ENCODE measurements at regions not wholly inside any gene's neighbourhood (a gene's known extent, or its start where the extent isn't known, plus 50 kb on each side); places are given as distances from the start of the nearest gene placed in this dataset.

GRCh38 chr7:114822844-114823243, 99.0 kb upstream of the MDFIC start:
- TF ChIP-seq, protein P1, sequence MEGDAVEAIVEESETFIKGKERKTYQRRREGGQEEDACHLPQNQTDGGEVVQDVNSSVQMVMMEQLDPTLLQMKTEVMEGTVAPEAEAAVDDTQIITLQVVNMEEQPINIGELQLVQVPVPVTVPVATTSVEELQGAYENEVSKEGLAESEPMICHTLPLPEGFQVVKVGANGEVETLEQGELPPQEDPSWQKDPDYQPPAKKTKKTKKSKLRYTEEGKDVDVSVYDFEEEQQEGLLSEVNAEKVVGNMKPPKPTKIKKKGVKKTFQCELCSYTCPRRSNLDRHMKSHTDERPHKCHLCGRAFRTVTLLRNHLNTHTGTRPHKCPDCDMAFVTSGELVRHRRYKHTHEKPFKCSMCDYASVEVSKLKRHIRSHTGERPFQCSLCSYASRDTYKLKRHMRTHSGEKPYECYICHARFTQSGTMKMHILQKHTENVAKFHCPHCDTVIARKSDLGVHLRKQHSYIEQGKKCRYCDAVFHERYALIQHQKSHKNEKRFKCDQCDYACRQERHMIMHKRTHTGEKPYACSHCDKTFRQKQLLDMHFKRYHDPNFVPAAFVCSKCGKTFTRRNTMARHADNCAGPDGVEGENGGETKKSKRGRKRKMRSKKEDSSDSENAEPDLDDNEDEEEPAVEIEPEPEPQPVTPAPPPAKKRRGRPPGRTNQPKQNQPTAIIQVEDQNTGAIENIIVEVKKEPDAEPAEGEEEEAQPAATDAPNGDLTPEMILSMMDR (IDR thresholded peaks at IDR 0.05), result no peak

- TF ChIP-seq, protein P1 (IDR thresholded peaks at IDR 0.05), result no peak
Measured at GRCh38 chr7:114823290-114823689, 98.6 kb upstream of the MDFIC start.

- TF ChIP-seq, protein P1 (IDR thresholded peaks at IDR 0.05), result no peak
Measured at GRCh38 chr7:114825423-114825951, 96.4 kb upstream of the MDFIC start.

DNA sequence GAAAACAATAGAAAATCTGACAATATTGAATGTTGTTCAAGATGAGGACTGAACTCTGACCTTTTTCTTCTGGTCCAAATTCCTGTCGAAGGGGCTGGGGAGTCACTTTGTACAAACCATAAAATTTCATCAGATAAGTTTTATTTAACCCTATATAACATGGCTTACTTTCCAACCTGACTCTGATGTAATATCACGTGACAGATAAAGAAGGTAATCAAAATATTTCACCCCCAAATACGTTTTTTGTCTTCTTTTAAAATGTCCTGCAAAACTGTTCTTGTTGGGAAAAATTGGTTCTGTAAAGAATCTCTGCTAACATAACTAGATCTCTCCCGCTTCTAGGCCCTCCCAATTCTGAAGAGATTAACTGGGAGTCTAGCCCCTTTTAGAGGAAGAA, 90.9 kb upstream of the MDFIC start:
- TF ChIP-seq, protein P1 (IDR thresholded peaks at IDR 0.05), result no peak

DNA sequence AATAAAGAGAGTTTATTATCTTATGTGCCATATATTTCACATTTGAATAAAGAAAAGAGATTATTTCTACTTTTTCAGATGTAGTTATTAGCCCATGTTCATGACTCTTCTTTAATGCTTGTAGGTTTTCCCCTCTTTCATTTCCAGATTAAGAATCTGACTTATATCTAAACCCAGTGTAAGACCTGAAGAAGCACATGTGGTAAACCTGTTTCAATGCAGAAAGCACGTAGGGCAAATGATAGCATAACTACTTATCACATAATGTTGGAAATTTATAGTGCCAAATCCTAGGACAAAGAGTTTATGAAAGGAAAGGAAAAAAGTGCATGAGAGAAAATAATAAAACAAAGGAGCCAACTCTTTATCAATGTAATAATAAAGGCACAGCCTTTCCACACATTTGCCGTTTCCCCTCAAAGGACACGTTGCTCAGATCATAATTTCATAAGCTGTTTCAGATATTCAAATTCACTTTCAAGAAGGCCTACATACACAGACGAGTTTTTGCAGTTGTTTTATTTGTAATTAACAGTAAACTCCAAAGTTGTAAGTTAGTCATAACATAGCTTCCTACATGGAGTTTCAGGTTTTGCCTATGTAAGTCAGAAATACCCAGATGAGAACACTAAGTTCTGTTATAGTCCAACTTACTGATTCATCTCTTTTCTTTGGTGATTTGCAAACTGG, 88.8 kb upstream of the MDFIC start:
- TF ChIP-seq, protein P1 (IDR thresholded peaks at IDR 0.05), result no peak

DNA sequence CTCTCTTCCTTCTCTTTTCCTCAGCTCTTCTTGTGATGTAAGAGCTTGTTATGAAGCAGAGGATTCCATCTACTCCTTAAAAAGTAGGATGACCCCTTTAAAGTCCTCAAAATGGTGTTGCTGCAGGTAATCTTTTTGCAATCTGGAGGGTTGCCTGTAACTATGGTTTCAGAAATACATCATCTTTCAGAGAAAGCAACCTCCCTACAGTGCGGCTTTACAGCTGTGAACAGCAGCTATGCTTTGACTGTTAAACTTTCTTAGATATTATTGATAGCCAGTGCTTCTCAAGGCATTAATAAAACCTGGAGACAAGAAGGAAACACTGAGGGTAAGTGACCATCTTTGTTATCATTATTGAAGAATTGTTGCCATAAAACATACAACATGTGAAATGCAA, 86.6 kb upstream of the MDFIC start:
- TF ChIP-seq, protein P1 (IDR thresholded peaks at IDR 0.05), result no peak

DNA sequence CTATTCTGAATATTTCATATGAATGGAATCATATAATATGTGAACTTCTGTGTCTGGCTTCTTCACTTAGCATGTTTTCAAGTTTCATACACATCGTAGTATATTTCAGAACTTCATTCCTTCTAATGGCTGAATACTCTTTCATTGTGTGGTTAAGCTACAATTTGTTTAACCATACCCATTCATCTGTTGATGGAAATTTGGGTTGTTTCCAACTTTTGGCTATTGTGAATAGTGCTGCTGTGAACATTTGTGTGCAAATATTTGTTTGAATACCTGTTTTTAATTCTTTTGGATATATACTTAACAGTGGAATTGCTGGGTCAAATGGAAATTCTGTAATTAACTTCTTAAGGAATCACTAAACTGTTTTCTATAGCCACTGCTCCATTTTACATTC, 86.0 kb upstream of the MDFIC start:
- TF ChIP-seq, protein P1 (IDR thresholded peaks at IDR 0.05), result no peak
